ENCODE measurements at regions not wholly inside any gene's neighbourhood (a gene's known extent, or its start where the extent isn't known, plus 50 kb on each side); places are given as distances from the start of the nearest gene placed in this dataset.

- Histone ChIP-seq H3K4me1 (ENCODE audit: control insufficient read depth in 1 of 2, insufficient read depth in 2 of 2, low read length in 2 of 2) (no peaks in the 10 kb centered on the region), H2AFZ (ENCODE audit: low read depth, low read length, poor library complexity, severe bottlenecking) (peak overlapping the region; percentile 1), H3K36me3 (ENCODE audit: control insufficient read depth in 1 of 2, insufficient read depth in 2 of 2, low read length in 2 of 2) (no peaks in the 10 kb centered on the region), H3K9me2 (ENCODE audit: insufficient read depth) (no peaks in the 10 kb centered on the region), H3K9ac (ENCODE audit: low read length) (no peak overlapping the region), H3K4me3 (replicated peaks in 1 of 2; ENCODE audit: low read depth in 1 of 2, low read length in 2 of 2) (no peak overlapping the region), H3K27me3 (ENCODE audit: insufficient read depth, low read length) (no peaks in the 10 kb centered on the region), H4K20me1 (ENCODE audit: insufficient read depth) (no peaks in the 10 kb centered on the region), H3K4me2 (ENCODE audit: low read length) (no peak overlapping the region), H3K27ac (ENCODE audit: low read depth, low read length) (no peak overlapping the region), H3K79me2 (ENCODE audit: insufficient read depth, low read length) (no peaks in the 10 kb centered on the region), H3K9me3 (ENCODE audit: control insufficient read depth in 1 of 2, insufficient read depth in 1 of 2, low read depth in 1 of 2, low read length in 2 of 2) (no peaks in the 10 kb centered on the region)
- DNase-seq (ENCODE audit: low read depth, low spot score) = no peak
- RAD21 ChIA-PET (ENCODE audit: low non-redundant PET in 1 of 2, low total read pairs in 2 of 2, uncharacterized antibody in 2 of 2, unreplicated experiment in 2 of 2) = no interaction called here
- no TSS peak for BruUV-seq (replicated peaks)
- POLR2A ChIA-PET = no interaction called here
- no peak for ATAC-seq
- intact Hi-C loops (cut with micrococcal nuclease) = no loop called here
- no peak for TF ChIP-seq YY1 (IDR thresholded peaks at IDR 0.05; ENCODE audit: extremely low read depth, insufficient replicate concordance, low read depth, low read length)
- TF ChIP-seq JUND (IDR thresholded peaks at IDR 0.05) = no peak
- no peak for TF ChIP-seq POLR2A (IDR thresholded peaks at IDR 0.05; ENCODE audit: borderline replicate concordance, extremely low read depth, insufficient read depth, insufficient read length)
- no peak for TF ChIP-seq TCF7L2 (IDR thresholded peaks at IDR 0.05; ENCODE audit: borderline replicate concordance, extremely low read depth, insufficient read depth, insufficient read length)
- no peak for TF ChIP-seq REST (IDR thresholded peaks at IDR 0.05; ENCODE audit: low read depth)
- TF ChIP-seq FOSL1 (IDR thresholded peaks at IDR 0.05; ENCODE audit: low read depth) = no peak
- no peak for TF ChIP-seq SP1 (IDR thresholded peaks at IDR 0.05; ENCODE audit: low read depth)
- TF ChIP-seq SRF (IDR thresholded peaks at IDR 0.05; ENCODE audit: low read depth) = no peak
- TF ChIP-seq EZH2phosphoT487 (IDR thresholded peaks at IDR 0.05; ENCODE audit: borderline replicate concordance) = no peak
- TF ChIP-seq SIN3A (IDR thresholded peaks at IDR 0.05; ENCODE audit: low read depth) = no peak
- no peak for TF ChIP-seq CEBPB (IDR thresholded peaks at IDR 0.05; ENCODE audit: low read depth)
- no peak for TF ChIP-seq CTCF (IDR thresholded peaks at IDR 0.05 in 2 of 3, conservative IDR thresholded peaks at IDR 0.05 in 1 of 3; ENCODE audit: borderline replicate concordance in 1 of 3, insufficient read depth in 1 of 3, low read depth in 2 of 3, low read length in 2 of 3)
- TF ChIP-seq ELF1 (IDR thresholded peaks at IDR 0.05; ENCODE audit: borderline replicate concordance, low read depth) = no peak
- TF ChIP-seq ATF3 (IDR thresholded peaks at IDR 0.05) = no peak
- no peak for TF ChIP-seq CBX3 (IDR thresholded peaks at IDR 0.05; ENCODE audit: low read depth)
- no peak for TF ChIP-seq RAD21 (IDR thresholded peaks at IDR 0.05; ENCODE audit: low read depth)
- no peak for TF ChIP-seq EZH2 (IDR thresholded peaks at IDR 0.05)
- CTCF ChIA-PET = no interaction called here
These were observed 76.5 kb downstream of the PCDH18 start for GRCh38 chr4:137455647-137456321.

Measured in HCT116 (cell line).